ENCODE measurements at regions not wholly inside any gene's neighbourhood (a gene's known extent, or its start where the extent isn't known, plus 50 kb on each side); places are given as distances from the start of the nearest gene placed in this dataset.

GRCh38 chr13:44695520-44695919, 119.4 kb upstream of the TSC22D1 start:
- no peak for TF ChIP-seq CTCF (IDR thresholded peaks at IDR 0.05 in 2 of 3, conservative IDR thresholded peaks at IDR 0.05 in 1 of 3; ENCODE audit: insufficient read depth in 2 of 3, low read depth in 1 of 3, low read length in 3 of 3)
- no peak for TF ChIP-seq POLR2A (conservative IDR thresholded peaks at IDR 0.05)
- no peak for TF ChIP-seq CGGBP1 (CRISPR knock-in tag; IDR thresholded peaks at IDR 0.05)
- TF ChIP-seq FIP1L1 (IDR thresholded peaks at IDR 0.05; ENCODE audit: low read depth, low read length, poor library complexity, severe bottlenecking), result no peak
- no peak for TF ChIP-seq SIN3A (IDR thresholded peaks at IDR 0.05; ENCODE audit: borderline replicate concordance in 2 of 2, control insufficient read depth in 1 of 2, low read depth in 2 of 2, low read length in 2 of 2)
- TF ChIP-seq ZNF3 (CRISPR knock-in tag; IDR thresholded peaks at IDR 0.05), result no peak
- no peak for TF ChIP-seq EZH2 (IDR thresholded peaks at IDR 0.05; ENCODE audit: borderline replicate concordance, low read depth, low read length)
- no peak for TF ChIP-seq HMGXB4 (CRISPR knock-in tag; IDR thresholded peaks at IDR 0.05)
